SH-SY5Y (cell line): ENCODE measurements at regions not wholly inside any gene's neighbourhood (a gene's known extent, or its start where the extent isn't known, plus 50 kb on each side); places are given as distances from the start of the nearest gene placed in this dataset.

Experiments
- GATA2 ChIP-seq: IDR thresholded peaks from 2 replicates; pipeline ENCODE4 v1.6.1; 2011; ENCODE audit warnings: mild to moderate bottlenecking, low read depth, low read length
- GATA3 ChIP-seq: IDR thresholded peaks from 2 replicates; pipeline ENCODE4 v1.6.1; 2011; ENCODE audit warnings: low read depth, mild to moderate bottlenecking, low read length, moderate library complexity

DNA sequence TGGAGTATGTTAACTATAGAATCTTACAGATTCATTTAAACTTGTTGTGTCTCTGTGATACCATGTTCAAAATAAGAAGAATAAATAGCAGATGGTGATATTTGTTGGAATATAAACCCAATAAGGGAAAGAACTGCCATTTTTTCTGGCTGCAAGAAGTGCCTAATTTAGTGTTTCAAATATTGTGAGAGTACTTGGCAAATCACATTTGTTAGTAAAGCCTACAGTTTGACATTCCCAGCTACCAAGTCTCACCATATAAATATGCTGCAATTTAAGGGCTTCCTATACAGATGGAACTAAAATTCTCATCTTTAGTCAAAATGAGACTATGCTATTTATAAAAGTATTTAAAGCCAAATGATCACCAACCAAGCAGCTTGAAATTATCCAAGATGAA, 96.0 kb upstream of the WDFY3 start:
- TF ChIP-seq GATA3 = no peak
- TF ChIP-seq GATA2 = no peak
